ENCODE measurements at regions not wholly inside any gene's neighbourhood (a gene's known extent, or its start where the extent isn't known, plus 50 kb on each side); places are given as distances from the start of the nearest gene placed in this dataset.

DNA sequence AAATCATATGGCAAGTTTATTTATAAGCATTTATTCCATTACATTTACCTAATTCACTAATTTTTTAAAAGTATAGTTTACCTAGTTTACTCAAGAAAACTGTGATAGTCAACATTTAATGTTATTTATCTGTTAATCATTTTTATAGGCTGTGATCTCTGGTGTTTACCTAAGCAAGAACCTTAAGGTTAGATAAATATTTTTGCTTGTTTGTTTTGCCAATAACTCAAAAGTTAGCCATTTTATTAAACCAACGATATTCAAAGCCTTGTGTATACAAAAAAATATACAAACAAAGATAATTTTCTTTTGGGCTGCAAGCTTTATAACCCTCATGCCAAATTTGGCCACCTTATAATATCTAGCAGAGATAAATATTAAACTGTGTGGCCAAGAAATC, 157.3 kb downstream of the SLCO1B3 start:
- no peak for DNase-seq

DNA sequence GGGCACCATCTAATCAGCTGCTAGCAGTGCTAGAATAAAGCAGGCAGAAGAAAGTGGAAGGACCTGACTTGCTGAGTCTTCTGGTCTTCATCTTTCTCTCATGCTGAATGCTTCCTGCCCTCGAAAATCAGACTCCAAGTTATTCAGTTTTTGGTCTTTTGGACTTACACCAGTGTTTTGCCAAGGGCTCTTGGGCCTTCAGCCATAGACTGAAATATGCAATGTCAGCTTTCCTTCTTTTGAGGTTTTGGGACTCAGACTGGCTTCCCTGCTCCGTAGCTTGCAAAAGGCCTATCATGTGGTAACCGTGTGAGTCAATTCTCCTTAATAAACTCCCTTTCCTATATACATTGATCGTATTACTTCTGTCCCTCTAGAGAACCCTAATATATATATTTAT, 159.3 kb downstream of the SLCO1B3 start:
- DNase-seq = no peak

DNA sequence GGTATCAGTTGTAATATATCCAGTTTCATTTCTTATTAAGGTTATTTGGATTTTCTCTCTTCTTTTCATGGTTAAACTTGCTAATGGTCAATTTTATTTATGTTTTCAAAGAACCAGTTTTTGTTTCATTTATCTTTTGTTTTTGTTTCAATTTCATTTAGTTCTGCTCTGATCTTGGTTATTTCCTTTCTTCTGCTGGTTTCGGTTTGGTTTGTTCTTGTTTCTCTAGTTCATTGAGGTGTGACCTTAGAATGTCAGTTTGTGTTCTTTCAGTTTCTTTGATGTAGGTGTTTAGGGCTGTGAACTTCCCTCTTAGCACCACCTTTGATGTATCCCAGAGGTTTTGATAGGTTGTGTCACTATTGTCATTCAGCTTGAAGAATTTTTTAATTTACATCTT, 145.6 kb upstream of the SLCO1B1 start:
- peak; percentile 50 for DNase-seq

DNA sequence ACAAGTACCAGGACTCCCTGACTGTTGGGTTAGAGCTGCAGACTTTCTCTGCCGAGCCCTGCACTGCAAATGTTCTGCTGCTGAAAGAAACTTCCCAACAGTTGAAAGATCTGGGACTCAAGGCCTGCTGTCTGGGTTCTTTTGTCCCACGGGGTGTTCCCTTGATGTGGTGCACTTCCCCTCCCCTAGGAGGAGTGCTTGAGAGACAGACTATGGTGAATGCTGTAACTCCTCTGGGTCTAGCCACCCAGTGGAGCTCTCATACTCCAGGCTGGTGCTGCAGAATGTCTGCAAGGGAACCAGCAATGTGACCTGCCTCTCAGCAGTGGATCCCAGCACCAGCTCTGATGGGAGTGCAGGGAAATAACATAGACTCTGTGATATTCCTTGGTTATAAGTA, 129.2 kb upstream of the SLCO1B1 start:
- no peak for DNase-seq

DNA sequence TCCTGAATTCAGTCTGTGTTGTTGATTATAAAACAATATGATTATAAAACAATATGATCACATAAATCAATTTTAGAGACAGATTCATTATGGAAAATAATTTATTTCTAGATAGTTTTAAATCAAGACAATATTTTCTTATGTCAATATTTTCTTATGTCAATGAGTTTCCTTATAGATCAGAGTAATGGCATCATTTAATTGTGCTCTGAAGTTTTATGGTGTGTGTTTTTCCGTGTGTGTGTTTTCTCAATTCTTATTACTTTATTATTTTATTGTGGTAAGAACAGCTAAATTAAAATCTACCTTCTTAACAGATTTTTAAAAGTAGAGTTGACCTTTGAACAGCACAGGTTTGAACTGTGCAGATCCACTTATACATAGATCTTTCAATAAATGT, 105.3 kb upstream of the SLCO1B1 start:
- DNase-seq = no peak

DNA sequence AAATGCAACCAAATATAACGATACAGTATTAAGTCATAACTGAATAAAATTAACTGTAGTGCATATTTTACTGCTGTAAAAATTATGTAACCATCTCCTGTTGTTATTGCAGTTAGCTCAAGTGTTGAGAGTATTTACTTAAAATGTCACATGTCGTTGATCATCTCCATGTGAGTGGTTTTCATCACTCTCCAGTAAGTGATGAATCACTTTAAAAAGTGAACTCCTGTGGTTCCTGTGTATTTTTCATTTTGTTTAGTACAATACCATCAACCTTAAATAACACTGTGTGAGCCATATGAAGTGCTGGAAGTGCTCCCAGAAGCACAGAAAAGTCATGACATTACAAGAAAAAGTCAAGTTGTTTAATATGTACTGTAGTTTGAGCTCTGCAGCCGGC, 104.7 kb upstream of the SLCO1B1 start:
- no peak for DNase-seq

DNA sequence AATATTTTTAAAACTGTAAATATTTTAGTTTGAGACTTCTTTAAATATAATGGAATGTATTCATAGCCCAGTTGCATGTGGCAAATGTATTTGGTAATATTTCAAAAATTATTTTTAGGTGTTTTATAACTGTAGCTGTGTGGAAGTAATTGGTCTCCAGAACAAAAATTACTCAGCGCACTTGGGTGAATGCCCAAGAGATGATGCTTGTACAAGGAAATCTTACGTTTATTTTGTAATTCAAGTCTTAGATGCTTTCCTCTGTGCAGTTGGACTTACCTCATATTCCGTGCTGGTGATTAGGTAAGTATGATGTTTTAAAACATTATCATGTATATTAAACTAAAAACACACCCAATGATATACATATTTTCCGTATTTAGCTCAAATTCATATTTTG, 76.7 kb upstream of the SLCO1B1 start:
- DNase-seq = no peak

DNA sequence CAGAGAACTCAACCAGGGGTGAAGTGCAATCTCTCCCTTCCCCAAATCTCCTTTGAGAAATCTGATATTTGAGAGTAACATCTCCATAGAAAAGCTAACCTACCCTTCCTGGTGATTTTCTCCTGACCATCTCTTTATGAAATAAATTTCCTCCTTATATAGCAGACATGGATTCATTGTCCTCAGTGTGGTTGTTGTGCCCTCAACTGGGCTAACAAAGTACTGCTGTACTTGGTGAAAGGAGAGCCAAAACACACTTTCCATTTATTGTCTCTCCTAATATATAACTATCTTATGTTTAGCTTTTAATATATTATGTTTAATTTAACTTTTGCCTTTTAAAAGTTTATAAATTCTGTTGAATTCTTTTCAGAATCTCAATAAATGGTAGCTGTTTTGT, 65.1 kb upstream of the SLCO1B1 start:
- DNase-seq = peak; percentile 61

DNA sequence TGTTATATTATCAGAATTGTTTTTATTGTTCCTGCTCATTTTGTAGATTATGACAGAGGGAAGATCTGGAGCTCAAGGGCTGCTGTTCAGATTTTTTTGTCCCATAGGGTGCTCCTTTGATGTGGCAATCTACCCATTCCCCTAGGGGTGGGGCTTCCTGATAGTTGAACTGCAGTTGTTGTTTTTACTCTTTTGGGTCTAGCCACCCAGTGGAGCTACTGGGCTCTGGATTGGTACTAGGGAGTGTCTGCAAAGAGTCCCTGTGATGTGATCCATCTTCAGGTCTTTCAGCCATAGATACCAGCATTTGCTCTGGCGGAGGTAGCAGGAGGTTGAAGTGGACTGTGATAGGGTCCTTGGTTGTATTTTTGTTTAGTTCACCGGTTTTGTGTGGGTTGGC, 57.9 kb upstream of the SLCO1B1 start:
- DNase-seq = no peak

DNA sequence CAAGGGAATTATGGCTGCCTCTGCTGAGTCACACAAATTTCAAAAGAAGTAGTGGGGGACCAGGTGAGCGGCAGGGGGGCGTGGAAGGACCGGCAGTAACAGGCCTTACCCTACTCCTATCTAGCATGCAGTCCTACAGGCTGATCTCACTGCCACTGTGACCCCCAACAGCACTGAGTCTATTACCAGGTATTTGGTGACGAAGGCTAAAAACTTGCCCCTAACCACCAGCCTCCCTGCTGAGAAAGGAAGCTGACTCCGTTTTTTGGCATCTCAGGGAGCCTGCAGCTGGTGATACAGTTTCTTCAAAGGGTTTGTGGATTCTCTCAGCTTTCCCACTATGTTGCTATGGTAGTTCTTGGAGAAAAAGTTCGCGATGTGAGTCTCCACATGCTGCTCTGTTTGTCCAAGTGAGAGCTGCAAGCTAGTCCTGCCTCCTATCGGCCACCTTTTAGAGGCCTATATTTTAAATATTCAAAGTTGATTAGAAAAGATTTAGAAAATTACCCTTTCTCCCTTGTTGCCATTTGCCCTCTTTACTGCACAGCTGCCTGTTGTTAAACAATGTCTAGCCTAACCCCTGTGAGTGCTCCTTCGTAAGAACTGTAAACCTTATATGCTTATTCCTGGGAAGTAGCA, 57.1 kb upstream of the SLCO1B1 start:
- no peak for DNase-seq

Data from OCI-M1 (cell line).